Colonic mucosa (tissue), 4 donors: ENCODE measurements at regions not wholly inside any gene's neighbourhood (a gene's known extent, or its start where the extent isn't known, plus 50 kb on each side); places are given as distances from the start of the nearest gene placed in this dataset.

Experiments
- DNase-seq: peaks from one replicate; pipeline ENCODE4 v3.0.0-alpha.2; 2020
- H3K27ac ChIP-seq: fragments of 200-600 bp; one replicate; pipeline ENCODE4 v1.8.0; 2021
- H3K27me3 ChIP-seq: fragments of 200-600 bp; one replicate; pipeline ENCODE4 v1.8.0; 2021
- H3K36me3 ChIP-seq: fragments of 200-600 bp; one replicate; pipeline ENCODE4 v1.8.0; 2021
- H3K4me1 ChIP-seq: fragments of 200-600 bp; one replicate; pipeline ENCODE4 v1.8.0; 2021; ENCODE audit warnings: mild to moderate bottlenecking
- H3K4me3 ChIP-seq: fragments of 200-600 bp; one replicate; pipeline ENCODE4 v1.8.0; 2021
- H3K9ac ChIP-seq, 2 donors: one replicate each; pipeline ENCODE4 v1.7.0; 2013; ENCODE audit warnings: control low read depth in 2 of 2, low read depth in 2 of 2, low read length in 2 of 2
- H3K9me3 ChIP-seq: fragments of 200-600 bp; one replicate; pipeline ENCODE4 v1.8.0; 2021
- intact Hi-C: fragments of 100-400 bp; cut with DNase I; formaldehyde crosslinking; loops from one replicate; pipeline ENCODE4 v1.14.1; 2022
- TF ChIP-seq, protein P1 (sequence below): fragments of 200-600 bp; IDR thresholded peaks from one replicate; pipeline ENCODE4 v1.8.0; 2022; ENCODE audit warnings: antibody characterized with exemption, mild to moderate bottlenecking
- donor health status: healthy.
- donor health status: DM: no; HTN: no; CAD: no.
- donor health status: DM: no; HTN: no; CAD: no.

- DNase-seq = no peak
- H3K36me3 ChIP-seq = no peaks in the 10 kb centered on the region
- TF ChIP-seq, protein P1, sequence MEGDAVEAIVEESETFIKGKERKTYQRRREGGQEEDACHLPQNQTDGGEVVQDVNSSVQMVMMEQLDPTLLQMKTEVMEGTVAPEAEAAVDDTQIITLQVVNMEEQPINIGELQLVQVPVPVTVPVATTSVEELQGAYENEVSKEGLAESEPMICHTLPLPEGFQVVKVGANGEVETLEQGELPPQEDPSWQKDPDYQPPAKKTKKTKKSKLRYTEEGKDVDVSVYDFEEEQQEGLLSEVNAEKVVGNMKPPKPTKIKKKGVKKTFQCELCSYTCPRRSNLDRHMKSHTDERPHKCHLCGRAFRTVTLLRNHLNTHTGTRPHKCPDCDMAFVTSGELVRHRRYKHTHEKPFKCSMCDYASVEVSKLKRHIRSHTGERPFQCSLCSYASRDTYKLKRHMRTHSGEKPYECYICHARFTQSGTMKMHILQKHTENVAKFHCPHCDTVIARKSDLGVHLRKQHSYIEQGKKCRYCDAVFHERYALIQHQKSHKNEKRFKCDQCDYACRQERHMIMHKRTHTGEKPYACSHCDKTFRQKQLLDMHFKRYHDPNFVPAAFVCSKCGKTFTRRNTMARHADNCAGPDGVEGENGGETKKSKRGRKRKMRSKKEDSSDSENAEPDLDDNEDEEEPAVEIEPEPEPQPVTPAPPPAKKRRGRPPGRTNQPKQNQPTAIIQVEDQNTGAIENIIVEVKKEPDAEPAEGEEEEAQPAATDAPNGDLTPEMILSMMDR = no peak
- no peak overlapping the region for H3K27ac ChIP-seq
- no peak overlapping the region for H3K4me3 ChIP-seq
- no peaks in the 10 kb centered on the region for H3K4me1 ChIP-seq
- no peaks in the 10 kb centered on the region for H3K27me3 ChIP-seq
- intact Hi-C loops = no loop called here
- no peaks in the 10 kb centered on the region for H3K9me3 ChIP-seq
- H3K9ac ChIP-seq = no peak overlapping the region
Measured at GRCh38 chr12:74725154-74725553, 187.5 kb downstream of the ATXN7L3B start.

- Histone ChIP-seq H3K4me1 (no peaks in the 10 kb centered on the region), H3K9me3 (no peaks in the 10 kb centered on the region), H3K27ac (no peak overlapping the region), H3K36me3 (no peaks in the 10 kb centered on the region), H3K9ac (no peak overlapping the region), H3K27me3 (no peaks in the 10 kb centered on the region), H3K4me3 (no peak overlapping the region)
- intact Hi-C loops = no loop called here
- TF ChIP-seq, protein P1 = no peak
- DNase-seq = no peak
Measured at GRCh38 chr12:74728006-74728405, 190.4 kb downstream of the ATXN7L3B start.

GRCh38 chr12:74732164-74732784 lies 194.6 kb downstream of the ATXN7L3B start:
- intact Hi-C loops = no loop called here
- no peaks in the 10 kb centered on the region for H3K36me3 ChIP-seq
- no peaks in the 10 kb centered on the region for H3K4me1 ChIP-seq
- no peak overlapping the region for H3K4me3 ChIP-seq
- H3K27me3 ChIP-seq = no peaks in the 10 kb centered on the region
- H3K9ac ChIP-seq = no peak overlapping the region
- no peaks in the 10 kb centered on the region for H3K9me3 ChIP-seq
- H3K27ac ChIP-seq = no peak overlapping the region
- no peak for DNase-seq
- TF ChIP-seq, protein P1 = no peak

DNA sequence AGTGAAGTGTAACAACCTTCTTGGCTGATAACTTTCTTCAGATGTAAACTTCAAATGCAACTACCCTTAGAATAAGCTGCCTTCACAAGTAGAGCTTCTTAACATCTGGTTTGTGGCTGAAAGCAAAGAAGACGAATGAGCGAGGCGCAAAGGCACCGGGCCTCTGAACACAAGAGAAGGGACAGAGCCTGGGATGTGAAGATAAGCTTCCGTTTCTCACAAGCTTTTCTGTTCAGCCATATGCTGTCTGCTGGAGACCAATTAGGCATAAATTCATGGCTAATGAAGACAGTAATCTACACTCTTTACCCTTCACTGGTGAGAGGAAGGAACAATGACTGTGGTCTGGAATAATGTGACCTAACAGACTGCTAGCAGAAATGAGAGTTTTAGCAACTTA lies 195.2 kb downstream of the ATXN7L3B start:
- no peak for DNase-seq
- no peak overlapping the region for H3K9ac ChIP-seq
- no peak overlapping the region for H3K27ac ChIP-seq
- intact Hi-C loops = no loop called here
- H3K9me3 ChIP-seq = no peaks in the 10 kb centered on the region
- no peak overlapping the region for H3K4me3 ChIP-seq
- H3K27me3 ChIP-seq = no peaks in the 10 kb centered on the region
- no peaks in the 10 kb centered on the region for H3K36me3 ChIP-seq
- no peaks in the 10 kb centered on the region for H3K4me1 ChIP-seq
- TF ChIP-seq, protein P1 = no peak

- no peaks in the 10 kb centered on the region for H3K36me3 ChIP-seq
- H3K27ac ChIP-seq = no peak overlapping the region
- TF ChIP-seq, protein P1 = no peak
- no peaks in the 10 kb centered on the region for H3K27me3 ChIP-seq
- no peak for DNase-seq
- no peaks in the 10 kb centered on the region for H3K4me1 ChIP-seq
- no peaks in the 10 kb centered on the region for H3K9me3 ChIP-seq
- intact Hi-C loops = no loop called here
- no peak overlapping the region for H3K4me3 ChIP-seq
- no peak overlapping the region for H3K9ac ChIP-seq
Measured at GRCh38 chr12:74741112-74741511, 203.5 kb downstream of the ATXN7L3B start.
